Tibial nerve (tissue), 4 donors: ENCODE measurements at regions not wholly inside any gene's neighbourhood (a gene's known extent, or its start where the extent isn't known, plus 50 kb on each side); places are given as distances from the start of the nearest gene placed in this dataset.

Experiments used
- CTCF ChIP-seq, 5 experiments: fragments of 200-600 bp in 3 of 5; fragments of 450-650 bp in 2 of 5; sonication (generic) in 3 of 5; IDR thresholded peaks; one replicate each; pipeline ENCODE4 v1.5.1; 2016 to 2019; ENCODE audit warnings: antibody characterized with exemption in 5 of 5, mild to moderate bottlenecking in 3 of 5, moderate library complexity in 2 of 5
- EP300 ChIP-seq, 2 donors: sonication (generic); formaldehyde crosslinking; IDR thresholded peaks; one replicate each; pipeline ENCODE4 v1.6.1; 2017; ENCODE audit warnings: antibody characterized with exemption in 2 of 2, mild to moderate bottlenecking in 1 of 2

- TF ChIP-seq CTCF (IDR thresholded peaks at IDR 0.05), result no peak
- TF ChIP-seq EP300 (IDR thresholded peaks at IDR 0.05), result no peak
These were observed 522.5 kb downstream of the ETV1 start for GRCh38 chr7:13466874-13467547.
